Mammary epithelial cell (primary cell): ENCODE measurements at regions not wholly inside any gene's neighbourhood (a gene's known extent, or its start where the extent isn't known, plus 50 kb on each side); places are given as distances from the start of the nearest gene placed in this dataset.

Experiments used
- EZH2 ChIP-seq: IDR thresholded peaks from 2 replicates; pipeline ENCODE4 v1.6.1; 2012; ENCODE audit warnings: low read length, inconsistent platforms, borderline replicate concordance
- TF ChIP-seq, protein P1 (sequence below), 2 donors: IDR thresholded peaks in 1 of 2; conservative IDR thresholded peaks in 1 of 2; 2 replicates each; pipeline ENCODE4 v1.5.1; 2011 to 2012; ENCODE audit warnings: inconsistent platforms in 2 of 2, low read length in 2 of 2, mild to moderate bottlenecking in 2 of 2, control low read depth in 1 of 2, low read depth in 1 of 2; ENCODE audit not compliant: insufficient read depth in 1 of 2; ENCODE audit errors: extremely low read depth in 1 of 2

DNA sequence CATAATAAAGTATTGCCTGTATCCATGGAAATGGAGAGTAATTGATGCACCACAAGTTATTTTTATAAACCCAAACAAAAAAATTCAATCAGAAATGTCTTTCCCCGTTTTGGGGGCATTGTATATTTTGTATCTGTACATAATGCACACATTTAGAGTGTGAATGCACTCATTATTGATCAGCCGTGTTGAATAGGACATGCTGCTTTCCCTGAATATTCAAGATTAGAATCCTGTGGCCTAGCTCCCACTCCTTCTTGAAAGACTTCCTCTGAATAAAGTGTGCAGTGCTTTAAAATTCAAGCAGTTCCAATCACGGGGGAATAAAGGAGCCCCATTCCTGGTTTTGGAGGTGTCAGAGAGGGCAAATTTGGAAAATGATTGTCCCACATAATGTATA is 103.8 kb upstream of the TOX3 start:
- TF ChIP-seq, protein P1, sequence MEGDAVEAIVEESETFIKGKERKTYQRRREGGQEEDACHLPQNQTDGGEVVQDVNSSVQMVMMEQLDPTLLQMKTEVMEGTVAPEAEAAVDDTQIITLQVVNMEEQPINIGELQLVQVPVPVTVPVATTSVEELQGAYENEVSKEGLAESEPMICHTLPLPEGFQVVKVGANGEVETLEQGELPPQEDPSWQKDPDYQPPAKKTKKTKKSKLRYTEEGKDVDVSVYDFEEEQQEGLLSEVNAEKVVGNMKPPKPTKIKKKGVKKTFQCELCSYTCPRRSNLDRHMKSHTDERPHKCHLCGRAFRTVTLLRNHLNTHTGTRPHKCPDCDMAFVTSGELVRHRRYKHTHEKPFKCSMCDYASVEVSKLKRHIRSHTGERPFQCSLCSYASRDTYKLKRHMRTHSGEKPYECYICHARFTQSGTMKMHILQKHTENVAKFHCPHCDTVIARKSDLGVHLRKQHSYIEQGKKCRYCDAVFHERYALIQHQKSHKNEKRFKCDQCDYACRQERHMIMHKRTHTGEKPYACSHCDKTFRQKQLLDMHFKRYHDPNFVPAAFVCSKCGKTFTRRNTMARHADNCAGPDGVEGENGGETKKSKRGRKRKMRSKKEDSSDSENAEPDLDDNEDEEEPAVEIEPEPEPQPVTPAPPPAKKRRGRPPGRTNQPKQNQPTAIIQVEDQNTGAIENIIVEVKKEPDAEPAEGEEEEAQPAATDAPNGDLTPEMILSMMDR (conservative IDR thresholded peaks at IDR 0.05 in 1 of 2, IDR thresholded peaks at IDR 0.05 in 1 of 2; ENCODE audit: extremely low read depth in 1 of 2, insufficient read depth in 1 of 2, low read depth in 1 of 2, low read length in 2 of 2) = no peak
- no peak for TF ChIP-seq EZH2
